Parathyroid adenoma (tissue), 2 donors: ENCODE measurements at regions not wholly inside any gene's neighbourhood (a gene's known extent, or its start where the extent isn't known, plus 50 kb on each side); places are given as distances from the start of the nearest gene placed in this dataset.

Experiments used
- H2AFZ ChIP-seq: fragments of 300-600 bp; sonication (generic); one replicate; pipeline ENCODE4 v1.7.0; 2017; ENCODE audit warnings: antibody characterized with exemption, mild to moderate bottlenecking
- H3K27ac ChIP-seq: fragments of 300-600 bp; sonication (generic); one replicate; pipeline ENCODE4 v1.7.0; 2017
- H3K27me3 ChIP-seq: fragments of 300-600 bp; sonication (generic); one replicate; pipeline ENCODE4 v1.7.0; 2017; ENCODE audit warnings: low read length; ENCODE audit not compliant: control insufficient read depth, insufficient read depth
- H3K36me3 ChIP-seq: fragments of 300-600 bp; sonication (generic); one replicate; pipeline ENCODE4 v1.7.0; 2017; ENCODE audit warnings: low read length; ENCODE audit not compliant: control insufficient read depth, insufficient read depth
- H3K4me1 ChIP-seq: fragments of 300-600 bp; sonication (generic); one replicate; pipeline ENCODE4 v1.7.0; 2017; ENCODE audit warnings: control low read depth
- H3K4me2 ChIP-seq: fragments of 300-600 bp; sonication (generic); one replicate; pipeline ENCODE4 v1.7.0; 2017; ENCODE audit warnings: low read length
- H3K4me3 ChIP-seq: fragments of 300-600 bp; sonication (generic); one replicate; pipeline ENCODE4 v1.7.0; 2017; ENCODE audit warnings: low read depth, low read length
- H3K79me2 ChIP-seq: fragments of 300-600 bp; sonication (generic); one replicate; pipeline ENCODE4 v1.7.0; 2017; ENCODE audit warnings: control low read depth
- H3K9ac ChIP-seq: fragments of 300-600 bp; sonication (generic); one replicate; pipeline ENCODE4 v1.7.0; 2017; ENCODE audit warnings: mild to moderate bottlenecking
- H3K9me3 ChIP-seq: fragments of 300-600 bp; sonication (generic); one replicate; pipeline ENCODE4 v1.7.0; 2017; ENCODE audit warnings: low read length; ENCODE audit not compliant: control insufficient read depth
- CTCF ChIP-seq: fragments of 300-600 bp; sonication (generic); IDR thresholded peaks from one replicate; pipeline ENCODE4 v1.7.0; 2017; ENCODE audit warnings: antibody characterized with exemption, mild to moderate bottlenecking
- donor health status: primary hyperparathyroidism.

GRCh38 chr17:10936931-10937330 is 99.0 kb upstream of the PIRT start:
- Histone ChIP-seq H2AFZ (no peak overlapping the region), H3K4me1 (no peaks in the 10 kb centered on the region), H3K9me3 (no peaks in the 10 kb centered on the region), H3K4me2 (no peak overlapping the region), H3K4me3 (no peak overlapping the region), H3K36me3 (no peaks in the 10 kb centered on the region), H3K9ac (no peak overlapping the region), H3K27me3 (no peaks in the 10 kb centered on the region), H3K79me2 (no peaks in the 10 kb centered on the region), H3K27ac (no peak overlapping the region)
- no peak for TF ChIP-seq CTCF

GRCh38 chr17:10932938-10933337 is 95.1 kb upstream of the PIRT start:
- no peak overlapping the region for H3K4me3 ChIP-seq
- H3K27ac ChIP-seq, result no peak overlapping the region
- H3K79me2 ChIP-seq, result no peaks in the 10 kb centered on the region
- H3K9ac ChIP-seq, result no peak overlapping the region
- no peak for TF ChIP-seq CTCF
- no peaks in the 10 kb centered on the region for H3K36me3 ChIP-seq
- no peak overlapping the region for H2AFZ ChIP-seq
- H3K4me1 ChIP-seq, result no peaks in the 10 kb centered on the region
- no peaks in the 10 kb centered on the region for H3K27me3 ChIP-seq
- no peak overlapping the region for H3K4me2 ChIP-seq
- H3K9me3 ChIP-seq, result no peaks in the 10 kb centered on the region

- Histone ChIP-seq H3K4me1 (no peaks in the 10 kb centered on the region), H3K27ac (no peak overlapping the region), H3K79me2 (no peaks in the 10 kb centered on the region), H3K9me3 (no peaks in the 10 kb centered on the region), H2AFZ (no peak overlapping the region), H3K27me3 (no peaks in the 10 kb centered on the region), H3K36me3 (no peaks in the 10 kb centered on the region), H3K9ac (no peak overlapping the region), H3K4me2 (no peak overlapping the region), H3K4me3 (no peak overlapping the region)
- no peak for TF ChIP-seq CTCF
Observed at GRCh38 chr17:10931133-10931532, 93.2 kb upstream of the PIRT start.

- Histone ChIP-seq H3K4me2 (no peak overlapping the region), H3K4me1 (no peaks in the 10 kb centered on the region), H3K9me3 (no peaks in the 10 kb centered on the region), H3K9ac (no peak overlapping the region), H2AFZ (no peak overlapping the region), H3K36me3 (no peaks in the 10 kb centered on the region), H3K27ac (no peak overlapping the region), H3K4me3 (no peak overlapping the region), H3K79me2 (no peaks in the 10 kb centered on the region), H3K27me3 (no peaks in the 10 kb centered on the region)
- no peak for TF ChIP-seq CTCF
Observed at GRCh38 chr17:10927712-10928111, 89.8 kb upstream of the PIRT start.

- Histone ChIP-seq H2AFZ (no peak overlapping the region), H3K36me3 (no peaks in the 10 kb centered on the region), H3K9ac (no peak overlapping the region), H3K27me3 (no peaks in the 10 kb centered on the region), H3K27ac (no peak overlapping the region), H3K9me3 (no peaks in the 10 kb centered on the region), H3K4me1 (no peaks in the 10 kb centered on the region), H3K4me2 (no peak overlapping the region), H3K79me2 (no peaks in the 10 kb centered on the region), H3K4me3 (no peak overlapping the region)
- TF ChIP-seq CTCF, result no peak
Observed at GRCh38 chr17:10920558-10921108, 82.7 kb upstream of the PIRT start.
